ENCODE measurements at regions not wholly inside any gene's neighbourhood (a gene's known extent, or its start where the extent isn't known, plus 50 kb on each side); places are given as distances from the start of the nearest gene placed in this dataset.

DNA sequence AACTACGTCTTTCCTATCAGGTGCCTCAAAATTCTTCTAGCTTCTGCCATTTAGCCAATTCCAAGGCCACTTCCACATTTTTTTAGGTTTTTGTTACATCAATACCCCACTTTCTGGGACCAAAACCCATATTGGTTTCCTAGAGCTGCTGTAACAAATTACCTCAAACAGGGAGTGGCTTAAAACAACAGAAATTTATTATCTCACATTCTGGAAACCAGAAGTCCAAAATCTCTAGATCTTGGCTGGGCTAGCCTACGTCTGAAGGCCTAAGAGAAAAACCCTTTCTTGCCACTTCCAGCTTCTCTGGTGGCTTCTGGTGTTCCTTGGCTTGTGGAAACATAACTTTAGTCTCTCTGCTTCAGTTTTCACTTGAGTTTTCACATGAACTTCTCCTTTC lies 85.1 kb upstream of the BMPER start:
- DNase-seq: no peak

DNA sequence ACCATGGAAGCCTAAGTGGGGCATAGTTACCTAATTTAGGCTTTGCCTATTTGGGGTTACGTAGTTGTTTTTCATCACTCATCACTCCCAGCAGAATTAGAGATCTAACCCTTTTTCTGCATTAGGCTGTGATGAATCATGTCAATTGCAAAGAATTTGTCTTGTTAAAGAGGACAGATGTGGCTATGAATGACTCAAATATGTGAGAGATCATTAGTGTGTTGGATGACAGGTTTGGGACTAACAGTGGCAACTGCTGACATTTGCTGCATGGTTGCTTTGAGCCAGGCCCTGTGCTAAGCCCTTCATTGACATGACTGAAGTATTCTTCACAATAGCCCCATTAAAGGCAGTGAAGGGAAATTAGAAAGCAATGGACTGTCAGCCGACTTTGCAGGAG lies 83.4 kb upstream of the BMPER start:
- DNase-seq: no peak

GRCh38 chr7:33823913-33824312 lies 81.4 kb upstream of the BMPER start:
- DNase-seq: no peak

DNA sequence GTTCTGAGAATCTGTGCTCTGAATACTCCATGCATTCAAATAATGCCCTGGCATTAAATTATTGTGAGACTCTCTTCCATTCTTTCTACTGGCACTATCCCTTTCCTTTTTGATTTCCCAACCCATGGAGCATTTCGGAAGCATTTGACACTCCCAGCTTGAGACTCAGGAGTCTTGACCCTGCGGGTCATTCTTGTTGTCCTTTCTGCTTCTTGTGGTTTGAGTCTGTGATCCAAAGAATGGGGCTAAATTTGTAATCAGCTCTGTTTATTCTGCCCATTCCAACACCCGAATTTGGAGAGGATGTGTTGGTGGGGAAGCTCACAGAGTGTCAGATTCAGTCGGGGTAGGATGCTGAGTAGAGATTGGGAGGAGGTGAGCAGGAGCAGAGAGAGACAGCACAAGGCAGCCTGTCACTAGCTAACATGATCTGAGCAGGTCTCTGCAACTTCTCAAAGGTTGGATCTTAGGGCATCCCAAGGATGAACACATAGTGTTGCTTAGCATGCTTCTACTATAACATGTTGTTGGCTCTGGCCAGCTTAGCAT lies 80.4 kb upstream of the BMPER start:
- DNase-seq: no peak

DNA sequence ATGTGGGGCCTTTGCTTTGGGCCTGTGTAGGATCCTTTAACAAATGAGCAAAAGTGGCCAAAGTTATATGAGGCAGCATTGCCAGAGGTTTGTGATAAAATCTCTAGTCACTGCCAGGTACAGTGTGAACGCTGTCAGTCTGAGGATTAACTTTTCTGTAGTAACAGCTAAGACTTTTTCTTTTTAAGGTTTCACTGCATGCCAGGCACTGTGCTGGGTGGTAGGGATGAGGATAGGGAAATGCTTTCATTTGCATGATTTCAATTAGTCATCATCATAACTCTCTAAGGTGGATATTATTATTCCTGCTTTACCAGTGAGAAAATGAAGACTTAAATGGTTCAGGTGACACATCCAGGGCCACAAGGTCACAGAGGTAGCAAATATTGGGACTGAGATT lies 79.7 kb upstream of the BMPER start:
- DNase-seq: no peak

DNA sequence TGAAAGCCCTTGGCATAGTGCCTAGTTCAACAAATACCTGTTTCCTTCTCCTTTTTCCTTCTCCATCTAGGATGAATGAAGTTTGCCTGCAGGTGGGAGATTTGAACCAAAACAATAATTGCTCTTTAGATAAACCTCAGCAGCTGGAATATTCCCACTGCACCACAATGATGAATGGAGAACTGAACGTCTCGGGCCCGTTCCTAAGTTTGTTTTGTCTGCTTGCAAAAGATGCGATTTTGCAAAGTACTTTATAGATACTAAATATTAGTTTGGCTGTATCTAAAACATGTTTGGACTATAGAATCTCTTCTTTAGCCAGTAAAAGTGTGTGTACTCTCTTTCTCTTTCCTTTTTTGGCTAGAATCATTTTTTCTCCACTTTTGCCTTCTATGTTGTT lies 75.8 kb upstream of the BMPER start:
- DNase-seq: no peak

DNA sequence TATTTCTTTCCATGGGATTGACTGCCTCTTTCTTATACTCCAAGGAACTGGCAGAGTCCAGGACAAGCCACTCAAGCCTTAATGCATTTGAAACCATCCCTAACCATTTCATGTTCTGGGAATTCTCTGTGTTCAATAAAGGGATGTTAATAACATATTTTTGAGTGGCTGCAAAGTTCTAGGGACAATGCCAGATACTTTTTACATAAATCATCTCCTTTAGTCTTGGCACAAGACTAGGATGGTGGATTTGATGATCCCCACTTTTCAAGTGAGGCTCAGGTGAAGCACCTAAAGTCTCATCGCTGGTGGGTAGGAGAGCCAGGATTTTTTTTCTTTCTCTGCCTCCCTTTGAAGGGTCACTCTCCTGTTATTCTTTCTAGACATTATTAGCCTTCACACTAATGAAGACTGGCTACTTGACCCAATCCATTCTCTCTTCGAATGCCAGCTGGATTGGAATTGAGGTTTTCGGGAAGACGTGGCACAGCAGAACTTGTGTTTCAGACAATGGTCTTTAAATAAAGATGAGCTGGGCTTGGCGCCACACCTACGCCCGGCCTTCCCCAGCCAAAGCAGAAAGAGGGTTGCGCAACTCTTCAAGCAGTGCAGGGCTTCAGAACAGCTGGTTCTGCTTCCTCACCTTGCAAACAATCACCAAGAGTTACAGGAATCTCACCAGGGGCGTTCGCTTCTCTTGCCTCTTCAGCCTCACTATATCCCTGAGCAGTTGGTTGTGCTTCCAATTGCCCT lies 73.8 kb upstream of the BMPER start:
- DNase-seq: no peak

DNA sequence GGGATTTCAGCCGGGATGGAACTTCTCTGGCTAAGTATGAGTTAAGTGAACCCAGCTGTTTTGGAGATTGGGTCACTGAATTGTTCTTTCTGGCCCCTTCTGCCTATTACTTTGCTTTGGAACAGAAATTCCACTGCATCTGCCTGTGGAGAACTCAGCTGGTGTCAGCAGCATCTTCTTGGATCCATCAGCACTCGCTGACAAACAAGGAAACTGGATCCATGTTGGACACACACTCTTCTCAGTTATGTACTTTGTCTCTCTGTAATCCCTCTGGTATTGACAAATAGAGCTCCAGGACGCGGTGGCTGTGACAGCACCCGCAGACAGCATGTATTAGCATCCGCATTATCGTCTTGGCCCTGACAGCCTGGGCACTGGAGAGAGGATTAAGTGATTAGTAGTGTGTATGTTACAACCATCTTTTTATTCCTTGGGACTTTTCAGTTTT lies 73.0 kb upstream of the BMPER start:
- DNase-seq: no peak

DNA sequence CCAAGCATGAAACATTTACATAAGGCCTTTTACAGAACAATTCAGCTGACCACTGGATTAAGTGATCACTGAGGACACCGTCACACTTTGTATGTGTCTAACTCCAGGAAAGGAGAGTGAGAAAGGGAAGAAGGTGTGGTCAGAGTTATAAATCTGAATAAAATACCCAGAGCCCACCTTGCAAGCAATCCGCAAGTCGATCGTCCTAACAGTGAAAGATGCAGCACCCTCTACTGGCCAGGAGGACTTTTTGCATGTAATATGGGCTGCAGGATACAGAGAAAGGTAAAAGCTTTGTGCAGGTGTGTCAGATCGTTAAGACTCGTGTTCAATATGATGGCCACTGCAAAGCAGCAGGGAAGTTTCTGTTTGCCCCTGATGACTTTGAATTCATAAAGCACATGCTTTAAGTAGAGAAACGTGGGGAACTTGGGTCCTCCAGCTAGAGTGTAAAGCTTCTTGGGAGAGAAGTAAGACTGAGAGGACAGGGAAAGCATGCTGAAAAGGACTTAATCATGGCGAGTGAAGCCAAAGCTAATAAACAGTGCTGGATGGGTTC lies 68.5 kb upstream of the BMPER start:
- DNase-seq: no peak

DNA sequence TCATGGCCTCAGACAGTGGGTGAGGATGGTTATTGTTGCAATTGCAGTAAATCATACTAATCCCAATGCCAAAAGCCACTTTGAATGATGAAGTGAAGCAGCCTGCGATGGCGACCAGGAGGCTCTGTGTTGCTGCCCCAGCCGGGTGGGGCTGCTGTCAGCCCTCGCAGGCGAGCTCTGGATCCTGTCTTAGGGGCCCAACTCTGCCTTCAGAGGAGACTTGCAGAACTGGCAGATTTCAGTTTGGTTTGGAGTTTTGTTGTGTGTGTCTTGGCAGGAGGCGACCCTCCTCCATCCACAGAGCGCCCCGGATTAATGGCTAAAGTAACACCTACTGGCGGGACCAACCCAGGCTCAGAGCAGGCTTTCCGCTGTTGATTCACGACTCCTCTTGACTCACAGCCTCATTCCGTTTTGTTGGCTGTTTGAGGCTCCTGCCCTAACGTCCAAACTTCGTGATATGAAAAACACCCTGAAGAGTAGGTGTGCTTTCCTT lies 67.9 kb upstream of the BMPER start:
- DNase-seq: no peak

DNA sequence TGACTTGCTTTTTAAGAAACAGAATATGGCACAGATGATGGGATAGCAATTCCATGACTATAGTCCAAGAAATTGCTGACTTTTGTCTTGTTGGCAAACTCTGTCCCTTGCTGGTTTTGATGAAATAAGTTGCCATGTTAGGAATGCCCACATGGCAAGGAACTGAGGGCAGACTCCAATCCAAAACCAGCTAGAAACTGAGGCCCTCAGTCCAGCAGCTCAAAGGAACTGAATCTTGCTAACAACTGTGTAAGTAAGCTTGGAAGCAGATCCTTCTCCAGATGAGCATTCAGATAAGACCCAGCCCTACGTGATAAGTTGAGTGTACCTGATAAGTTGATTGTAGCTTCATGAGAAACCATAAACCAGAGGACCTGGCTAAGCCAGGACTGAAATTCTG lies 64.3 kb upstream of the BMPER start:
- no peak for DNase-seq

GRCh38 chr7:33841705-33842129 lies 63.6 kb upstream of the BMPER start:
- DNase-seq: peak; percentile 19

DNA sequence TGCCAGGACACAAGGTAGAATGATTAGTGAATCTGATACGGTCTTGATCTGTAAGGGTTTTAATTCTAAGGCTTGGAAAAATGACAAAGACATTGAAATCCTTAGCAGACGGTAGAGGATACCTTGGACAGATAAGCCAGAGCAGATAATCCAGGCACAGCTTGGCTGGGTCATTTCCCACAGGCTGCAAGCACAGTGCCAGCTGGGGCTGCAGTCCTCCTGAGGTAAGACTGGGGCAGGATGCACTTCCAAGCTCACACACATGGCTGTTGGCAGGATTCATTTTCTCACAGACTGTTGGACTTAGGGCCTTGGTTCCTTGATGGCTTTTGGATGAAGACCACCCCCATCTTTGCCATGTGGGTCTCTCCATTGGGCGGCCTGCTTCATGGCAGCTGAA lies 63.2 kb upstream of the BMPER start:
- no peak for DNase-seq

- DNase-seq: no peak
Measured at GRCh38 chr7:33845991-33846509, 59.3 kb upstream of the BMPER start.

DNA sequence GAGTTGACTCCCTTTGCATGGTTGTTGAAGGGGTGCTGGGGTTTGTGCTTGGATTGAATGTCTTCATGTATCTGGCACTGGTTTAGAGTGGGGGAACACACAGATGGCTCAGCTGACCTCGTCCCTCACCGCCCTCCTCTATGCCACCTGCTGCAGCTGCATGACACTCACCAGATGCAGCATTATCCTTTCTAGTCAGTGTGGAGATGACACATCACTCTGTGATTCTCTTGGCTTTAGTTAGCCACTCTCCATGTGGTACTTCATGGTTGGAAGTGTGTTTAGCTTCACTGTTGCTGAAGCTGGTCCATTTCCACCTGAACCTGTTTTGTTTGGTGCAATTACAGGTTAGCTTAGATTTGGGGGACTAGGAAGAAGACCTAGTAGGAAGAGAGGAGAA lies 56.3 kb upstream of the BMPER start:
- DNase-seq: no peak

GRCh38 chr7:33849971-33850559 lies 55.3 kb upstream of the BMPER start:
- no peak for DNase-seq

- no peak for DNase-seq
Measured at GRCh38 chr7:33850768-33851167, 54.6 kb upstream of the BMPER start.

- DNase-seq: no peak
Measured at GRCh38 chr7:33852838-33853237, 52.5 kb upstream of the BMPER start.

DNA sequence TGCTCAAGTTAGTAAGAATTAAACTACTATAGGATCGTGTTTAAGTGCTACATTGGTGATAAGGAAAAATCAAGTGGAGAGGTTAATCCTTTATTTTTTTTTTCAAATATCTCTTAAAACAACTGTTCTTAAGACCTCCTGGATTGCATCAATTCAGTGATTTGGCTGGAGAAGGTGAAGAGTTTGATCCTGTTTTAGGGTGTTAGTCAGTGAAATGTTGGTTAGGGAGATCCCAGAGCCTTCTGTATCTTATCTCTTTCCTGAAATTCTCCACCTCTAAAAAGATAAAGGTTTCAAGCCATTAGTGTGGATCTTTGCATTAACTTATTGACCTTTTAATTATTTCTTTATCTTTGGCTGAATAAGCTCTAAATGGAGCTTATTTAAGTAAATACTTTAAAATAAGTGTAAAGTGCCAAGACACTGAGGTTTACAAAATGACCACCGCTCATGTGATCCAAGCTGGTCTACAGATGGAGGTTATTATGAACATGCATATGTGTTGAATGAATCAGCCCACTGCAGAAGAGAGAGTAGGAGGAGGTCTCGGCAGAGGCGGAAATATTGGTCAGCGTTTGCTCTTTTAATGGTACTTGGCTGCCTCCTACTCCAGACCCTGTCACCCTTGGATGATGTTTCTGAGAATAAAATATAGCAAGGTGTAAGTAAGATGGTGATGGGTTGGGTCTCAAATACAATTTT lies 51.8 kb upstream of the BMPER start:
- DNase-seq: no peak

GRCh38 chr7:33854178-33854577 lies 51.2 kb upstream of the BMPER start:
- no peak for DNase-seq

DNA sequence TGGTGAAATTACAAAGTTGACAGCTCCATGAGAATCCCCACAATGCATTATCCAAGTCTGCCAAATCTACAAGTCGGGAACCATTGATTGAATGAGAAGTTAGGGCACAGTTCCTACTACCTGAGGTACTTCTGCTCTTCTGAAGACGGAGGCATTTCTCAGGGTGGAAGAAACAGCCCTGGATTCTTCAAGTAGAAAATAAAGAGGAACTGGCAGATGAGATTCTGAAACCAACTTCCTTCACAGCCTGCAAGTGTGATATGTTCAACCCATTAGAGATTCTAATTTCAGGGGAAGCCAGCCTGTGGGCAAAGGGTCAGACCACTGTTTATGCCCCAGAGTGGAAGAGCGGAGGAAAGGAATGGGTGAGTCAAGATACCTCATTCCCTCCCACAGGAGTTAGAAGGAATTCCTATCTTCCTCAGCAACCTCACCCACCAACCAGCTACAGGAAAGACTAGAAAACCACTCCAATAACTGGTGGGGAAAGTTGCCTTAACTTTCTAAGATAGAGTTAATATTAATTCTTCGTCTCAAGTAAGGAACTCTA lies 50.5 kb upstream of the BMPER start:
- no peak for DNase-seq

All from NCI-H526 treated with DMSO at 0.1 percent for 48 hours (cell line).